HCT116 (cell line): ENCODE measurements at regions not wholly inside any gene's neighbourhood (a gene's known extent, or its start where the extent isn't known, plus 50 kb on each side); places are given as distances from the start of the nearest gene placed in this dataset.

Experiments
- ATAC-seq: fragments of 200-7000 bp; cut with Tn5 transposase; 2 replicates; pipeline ENCODE4 v1.9.1; 2020; ENCODE audit warnings: mild to moderate bottlenecking, moderate library complexity
- BruUV-seq: library from RNA; stranded (reverse); fragments of 400-500 nt; replicated peaks from 2 replicates; lab custom pipeline; 2021; lab: Mats Ljungman, UMichigan
- CTCF ChIA-PET: fragments of 300-600 bp; sonication (Branson Sonifier 250); formaldehyde crosslinking; loops from one replicate; lab custom pipeline; 2021; ENCODE audit warnings: antibody characterized with exemption; lab: Charles Lee
- POLR2A ChIA-PET: fragments of 300-600, 350-600 bp; sonication (Branson Sonifier 250); formaldehyde crosslinking; loops from one replicate; lab custom pipeline; 2021; ENCODE audit warnings: antibody characterized with exemption; lab: Charles Lee
- RAD21 ChIA-PET, 2 experiments: fragments of 300-600 bp; sonication (Branson Sonifier 250); formaldehyde crosslinking; loops; one replicate each; lab custom pipeline; 2023; ENCODE audit warnings: low total read pairs in 2 of 2; ENCODE audit not compliant: uncharacterized antibody in 2 of 2, unreplicated experiment in 2 of 2, low non-redundant PET in 1 of 2; lab: Charles Lee
- DNase-seq: peaks from one replicate; pipeline ENCODE4 v3.0.0-alpha.2; 2010; ENCODE audit warnings: low read depth, low spot score
- H2AFZ ChIP-seq: fragments of 200-600 bp; shearing (Covaris generic), sonication (generic); 2 replicates; pipeline ENCODE4 v1.6.1; 2017; ENCODE audit warnings: low read depth, mixed run types, mixed read lengths, antibody characterized with exemption, low read length; ENCODE audit not compliant: poor library complexity, severe bottlenecking
- H3K27ac ChIP-seq: 2 replicates; pipeline ENCODE4 v1.5.1; 2012; ENCODE audit warnings: low read depth, low read length
- H3K27me3 ChIP-seq: fragments of 200-600 bp; sonication (generic); 2 replicates; pipeline ENCODE4 v1.6.1; 2016; ENCODE audit warnings: mixed run types, low read length, mixed read lengths; ENCODE audit not compliant: insufficient read depth
- H3K36me3 ChIP-seq, 2 experiments: fragments of 200-500 bp in 1 of 2; fragments of 200-600 bp in 1 of 2; sonication (Bioruptor generic) in 1 of 2; sonication (generic) in 1 of 2; 2 replicates each; pipeline versions ENCODE4 v1.5.1 to v1.6.1; 2014 to 2016; ENCODE audit warnings: low read length in 2 of 2, inconsistent platforms in 1 of 2, mixed read lengths in 1 of 2, mixed run types in 1 of 2; ENCODE audit not compliant: insufficient read depth in 2 of 2, control insufficient read depth in 1 of 2
- H3K4me1 ChIP-seq, 2 experiments: fragments of 200-600 bp in 1 of 2; sonication (generic) in 1 of 2; 2 replicates each; pipeline versions ENCODE4 v1.5.1 to v1.6.1; 2012 to 2017; ENCODE audit warnings: low read length in 2 of 2, inconsistent platforms in 1 of 2, mild to moderate bottlenecking in 1 of 2, mixed read lengths in 1 of 2, mixed run types in 1 of 2, moderate library complexity in 1 of 2; ENCODE audit not compliant: insufficient read depth in 2 of 2, control insufficient read depth in 1 of 2
- H3K4me2 ChIP-seq: fragments of 200-600 bp; sonication (generic); 2 replicates; pipeline ENCODE4 v1.6.1; 2017; ENCODE audit warnings: mixed run types, low read length, mixed read lengths
- H3K4me3 ChIP-seq, 2 experiments: fragments of 200-600 bp in 1 of 2; sonication (generic) in 1 of 2; replicated peaks in 1 of 2; 2 replicates each; pipeline ENCODE4 v1.5.1; 2011 to 2016; ENCODE audit warnings: low read length in 2 of 2, control low read depth in 1 of 2, low read depth in 1 of 2, mild to moderate bottlenecking in 1 of 2, mixed read lengths in 1 of 2, mixed run types in 1 of 2
- H3K79me2 ChIP-seq: fragments of 200-600 bp; sonication (generic); 2 replicates; pipeline ENCODE4 v1.6.1; 2017; ENCODE audit warnings: mild to moderate bottlenecking, mixed run types, low read length, moderate library complexity, mixed read lengths; ENCODE audit not compliant: insufficient read depth
- H3K9ac ChIP-seq: fragments of 200-600 bp; sonication (generic); 2 replicates; pipeline ENCODE4 v1.6.1; 2016; ENCODE audit warnings: low read length, mixed read lengths
- H3K9me2 ChIP-seq: fragments of 200-600 bp; sonication (generic), shearing (Covaris generic); 2 replicates; pipeline ENCODE4 v1.6.1; 2017; ENCODE audit warnings: mixed run types, mild to moderate bottlenecking, moderate library complexity; ENCODE audit not compliant: insufficient read depth
- H3K9me3 ChIP-seq, 2 experiments: fragments of 200-500 bp in 1 of 2; fragments of 200-600 bp in 1 of 2; sonication (Bioruptor generic) in 1 of 2; sonication (generic) in 1 of 2; 2 replicates each; pipeline ENCODE4 v1.6.1; 2014 to 2017; ENCODE audit warnings: low read length in 2 of 2, mixed read lengths in 2 of 2, inconsistent platforms in 1 of 2, low read depth in 1 of 2, mild to moderate bottlenecking in 1 of 2, mixed run types in 1 of 2, moderate library complexity in 1 of 2; ENCODE audit not compliant: control insufficient read depth in 1 of 2, insufficient read depth in 1 of 2
- H4K20me1 ChIP-seq: fragments of 200-600 bp; sonication (generic), shearing (Covaris generic); 2 replicates; pipeline ENCODE4 v1.6.1; 2017; ENCODE audit warnings: mixed run types, mild to moderate bottlenecking, moderate library complexity; ENCODE audit not compliant: insufficient read depth
- EGR1 ChIP-seq: IDR thresholded peaks from 2 replicates; pipeline ENCODE4 v1.6.1; 2012; ENCODE audit warnings: low read depth
- FOSL1 ChIP-seq: IDR thresholded peaks from 2 replicates; pipeline ENCODE4 v1.6.1; 2012; ENCODE audit warnings: low read depth
- JUND ChIP-seq: IDR thresholded peaks from 2 replicates; pipeline ENCODE4 v1.6.1; 2012
- POLR2A ChIP-seq: IDR thresholded peaks from 2 replicates; pipeline ENCODE4 v1.7.0; 2011; ENCODE audit warnings: borderline replicate concordance; ENCODE audit not compliant: insufficient read depth, insufficient read length; ENCODE audit errors: extremely low read depth
- POLR2AphosphoS5 ChIP-seq: IDR thresholded peaks from 2 replicates; pipeline ENCODE4 v1.6.1; 2011; ENCODE audit warnings: mild to moderate bottlenecking, low read depth, low read length, moderate library complexity
- RAD21 ChIP-seq: IDR thresholded peaks from 2 replicates; pipeline ENCODE4 v1.6.1; 2012; ENCODE audit warnings: low read depth, mild to moderate bottlenecking
- SIN3A ChIP-seq: IDR thresholded peaks from 2 replicates; pipeline ENCODE4 v1.6.1; 2012; ENCODE audit warnings: low read depth
- SP1 ChIP-seq: IDR thresholded peaks from 2 replicates; pipeline ENCODE4 v1.6.1; 2012; ENCODE audit warnings: low read depth
- SRF ChIP-seq: IDR thresholded peaks from 2 replicates; pipeline ENCODE4 v1.6.1; 2012; ENCODE audit warnings: low read depth
- YY1 ChIP-seq: IDR thresholded peaks from 2 replicates; pipeline ENCODE4 v1.6.1; 2011; ENCODE audit warnings: low read length, low read depth, moderate library complexity, mild to moderate bottlenecking; ENCODE audit not compliant: insufficient replicate concordance; ENCODE audit errors: extremely low read depth
- ZFX ChIP-seq: fragments of 450-650 bp; IDR thresholded peaks from 2 replicates; pipeline ENCODE4 v1.6.1; 2017
- intact Hi-C: fragments of 100-400 bp; cut with micrococcal nuclease; formaldehyde crosslinking; loops from 2 replicates; pipeline ENCODE4 v1.10.0; 2022
- TF ChIP-seq, protein P1 (sequence below): IDR thresholded peaks from 2 replicates; pipeline ENCODE4 v1.6.1; 2012
- TF ChIP-seq, protein P2 (sequence below): IDR thresholded peaks from 2 replicates; pipeline ENCODE4 v1.6.1; 2012; ENCODE audit warnings: low read depth
- TF ChIP-seq, protein P3 (sequence below): IDR thresholded peaks from 2 replicates; pipeline ENCODE4 v1.6.1; 2012
- TF ChIP-seq, protein P4 (sequence below): IDR thresholded peaks from 2 replicates; pipeline ENCODE4 v1.6.1; 2011; ENCODE audit warnings: mild to moderate bottlenecking, low read length, moderate library complexity; ENCODE audit not compliant: insufficient replicate concordance; ENCODE audit errors: extremely low read depth

DNA sequence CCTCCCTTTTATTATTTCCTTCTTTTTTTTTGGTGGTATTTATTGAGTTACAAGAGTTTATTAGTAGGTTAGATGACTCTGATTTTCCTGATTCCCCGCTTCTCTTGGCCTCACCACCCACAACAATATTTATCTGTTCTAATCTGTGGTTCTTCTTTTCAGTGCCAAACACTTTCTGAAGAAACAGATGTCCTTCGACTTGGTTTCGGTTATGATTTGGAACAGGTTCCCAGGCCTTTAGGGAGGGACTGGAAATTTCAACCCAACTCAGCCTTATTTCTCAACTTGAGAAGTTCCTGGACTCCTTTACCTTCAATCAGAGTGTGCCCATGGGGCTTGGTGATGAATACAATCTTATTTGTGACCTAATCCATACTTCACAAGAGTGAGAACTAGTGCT is 108.1 kb downstream of the UCHL1 start:
- H3K36me3 ChIP-seq = no peaks in the 10 kb centered on the region
- ChIA-PET CTCF (no interaction called here), RAD21 (no interaction called here), POLR2A (no interaction called here)
- no TSS peak for BruUV-seq
- DNase-seq (no peak), ATAC-seq (no peak)
- H3K27me3 ChIP-seq = no peaks in the 10 kb centered on the region
- H3K4me1 ChIP-seq = peaks cover under 1 to 11% of the 10 kb centered on the region in 2 experiments; a peak in 3 of 4 replicates
- H3K27ac ChIP-seq = no peak overlapping the region
- H3K4me3 ChIP-seq = no peak overlapping the region
- intact Hi-C loops = no loop called here
- H4K20me1 ChIP-seq = no peaks in the 10 kb centered on the region
- no peak overlapping the region for H2AFZ ChIP-seq
- TF ChIP-seq SRF = no peak
- TF ChIP-seq FOSL1 = no peak
- TF ChIP-seq SP1 = no peak
- no peak for TF ChIP-seq SIN3A
- no peak overlapping the region for H3K4me2 ChIP-seq
- H3K79me2 ChIP-seq = no peaks in the 10 kb centered on the region
- H3K9ac ChIP-seq = no peak overlapping the region
- H3K9me2 ChIP-seq = no peaks in the 10 kb centered on the region
- no peaks in the 10 kb centered on the region for H3K9me3 ChIP-seq

DNA sequence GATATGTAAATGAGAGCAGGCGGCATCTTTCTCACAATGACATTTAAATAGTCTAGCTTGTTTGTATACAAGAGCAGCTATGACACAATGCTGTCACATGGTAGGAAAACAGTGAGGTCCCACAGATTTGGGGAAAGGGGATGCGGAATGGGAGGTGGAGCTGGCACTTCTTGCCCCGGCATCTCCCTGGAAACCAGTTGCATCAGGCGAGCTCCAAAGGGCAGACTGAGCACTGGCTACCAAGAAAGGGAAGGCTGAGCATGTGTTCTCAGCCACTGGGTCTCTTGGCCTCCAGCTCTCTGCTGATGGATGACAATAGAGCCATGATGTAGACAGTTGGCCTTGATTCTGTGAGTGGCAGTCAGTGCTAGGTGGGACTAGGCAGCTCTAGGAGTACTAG is 109.0 kb downstream of the UCHL1 start:
- no peak overlapping the region for H3K27ac ChIP-seq
- H3K9ac ChIP-seq = no peak overlapping the region
- ATAC-seq (no peak), DNase-seq (no peak)
- no peaks in the 10 kb centered on the region for H3K36me3 ChIP-seq
- H3K79me2 ChIP-seq = no peaks in the 10 kb centered on the region
- H3K27me3 ChIP-seq = no peaks in the 10 kb centered on the region
- H3K9me2 ChIP-seq = no peaks in the 10 kb centered on the region
- no peak overlapping the region for H3K4me2 ChIP-seq
- RAD21 ChIA-PET = no interaction called here
- no peak overlapping the region for H2AFZ ChIP-seq
- H4K20me1 ChIP-seq = no peaks in the 10 kb centered on the region
- H3K9me3 ChIP-seq = no peaks in the 10 kb centered on the region
- CTCF ChIA-PET = no interaction called here
- POLR2A ChIA-PET = no interaction called here
- BruUV-seq = no TSS peak
- intact Hi-C loops = no loop called here
- H3K4me1 ChIP-seq = peaks cover 0 to 8% of the 10 kb centered on the region in 2 experiments; a peak in 2 of 4 replicates
- no peak overlapping the region for H3K4me3 ChIP-seq
- TF ChIP-seq, protein P1, sequence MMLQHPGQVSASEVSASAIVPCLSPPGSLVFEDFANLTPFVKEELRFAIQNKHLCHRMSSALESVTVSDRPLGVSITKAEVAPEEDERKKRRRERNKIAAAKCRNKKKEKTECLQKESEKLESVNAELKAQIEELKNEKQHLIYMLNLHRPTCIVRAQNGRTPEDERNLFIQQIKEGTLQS = no peak
- TF ChIP-seq POLR2AphosphoS5 (no peak), ZFX (no peak), FOSL1 (no peak), JUND (no peak), RAD21 (no peak), YY1 (no peak), EGR1 (no peak), POLR2A (no peak)
- TF ChIP-seq, protein P2, sequence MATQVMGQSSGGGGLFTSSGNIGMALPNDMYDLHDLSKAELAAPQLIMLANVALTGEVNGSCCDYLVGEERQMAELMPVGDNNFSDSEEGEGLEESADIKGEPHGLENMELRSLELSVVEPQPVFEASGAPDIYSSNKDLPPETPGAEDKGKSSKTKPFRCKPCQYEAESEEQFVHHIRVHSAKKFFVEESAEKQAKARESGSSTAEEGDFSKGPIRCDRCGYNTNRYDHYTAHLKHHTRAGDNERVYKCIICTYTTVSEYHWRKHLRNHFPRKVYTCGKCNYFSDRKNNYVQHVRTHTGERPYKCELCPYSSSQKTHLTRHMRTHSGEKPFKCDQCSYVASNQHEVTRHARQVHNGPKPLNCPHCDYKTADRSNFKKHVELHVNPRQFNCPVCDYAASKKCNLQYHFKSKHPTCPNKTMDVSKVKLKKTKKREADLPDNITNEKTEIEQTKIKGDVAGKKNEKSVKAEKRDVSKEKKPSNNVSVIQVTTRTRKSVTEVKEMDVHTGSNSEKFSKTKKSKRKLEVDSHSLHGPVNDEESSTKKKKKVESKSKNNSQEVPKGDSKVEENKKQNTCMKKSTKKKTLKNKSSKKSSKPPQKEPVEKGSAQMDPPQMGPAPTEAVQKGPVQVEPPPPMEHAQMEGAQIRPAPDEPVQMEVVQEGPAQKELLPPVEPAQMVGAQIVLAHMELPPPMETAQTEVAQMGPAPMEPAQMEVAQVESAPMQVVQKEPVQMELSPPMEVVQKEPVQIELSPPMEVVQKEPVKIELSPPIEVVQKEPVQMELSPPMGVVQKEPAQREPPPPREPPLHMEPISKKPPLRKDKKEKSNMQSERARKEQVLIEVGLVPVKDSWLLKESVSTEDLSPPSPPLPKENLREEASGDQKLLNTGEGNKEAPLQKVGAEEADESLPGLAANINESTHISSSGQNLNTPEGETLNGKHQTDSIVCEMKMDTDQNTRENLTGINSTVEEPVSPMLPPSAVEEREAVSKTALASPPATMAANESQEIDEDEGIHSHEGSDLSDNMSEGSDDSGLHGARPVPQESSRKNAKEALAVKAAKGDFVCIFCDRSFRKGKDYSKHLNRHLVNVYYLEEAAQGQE = no peak
- TF ChIP-seq, protein P3, sequence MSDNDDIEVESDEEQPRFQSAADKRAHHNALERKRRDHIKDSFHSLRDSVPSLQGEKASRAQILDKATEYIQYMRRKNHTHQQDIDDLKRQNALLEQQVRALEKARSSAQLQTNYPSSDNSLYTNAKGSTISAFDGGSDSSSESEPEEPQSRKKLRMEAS = no peak
- TF ChIP-seq, protein P4, sequence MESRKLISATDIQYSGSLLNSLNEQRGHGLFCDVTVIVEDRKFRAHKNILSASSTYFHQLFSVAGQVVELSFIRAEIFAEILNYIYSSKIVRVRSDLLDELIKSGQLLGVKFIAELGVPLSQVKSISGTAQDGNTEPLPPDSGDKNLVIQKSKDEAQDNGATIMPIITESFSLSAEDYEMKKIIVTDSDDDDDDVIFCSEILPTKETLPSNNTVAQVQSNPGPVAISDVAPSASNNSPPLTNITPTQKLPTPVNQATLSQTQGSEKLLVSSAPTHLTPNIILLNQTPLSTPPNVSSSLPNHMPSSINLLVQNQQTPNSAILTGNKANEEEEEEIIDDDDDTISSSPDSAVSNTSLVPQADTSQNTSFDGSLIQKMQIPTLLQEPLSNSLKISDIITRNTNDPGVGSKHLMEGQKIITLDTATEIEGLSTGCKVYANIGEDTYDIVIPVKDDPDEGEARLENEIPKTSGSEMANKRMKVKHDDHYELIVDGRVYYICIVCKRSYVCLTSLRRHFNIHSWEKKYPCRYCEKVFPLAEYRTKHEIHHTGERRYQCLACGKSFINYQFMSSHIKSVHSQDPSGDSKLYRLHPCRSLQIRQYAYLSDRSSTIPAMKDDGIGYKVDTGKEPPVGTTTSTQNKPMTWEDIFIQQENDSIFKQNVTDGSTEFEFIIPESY = no peak
